ENCODE measurements at regions not wholly inside any gene's neighbourhood (a gene's known extent, or its start where the extent isn't known, plus 50 kb on each side); places are given as distances from the start of the nearest gene placed in this dataset.
"Not testable (repeated sequence)": the region's sequence is repeated elsewhere in the genome, so short reads cannot be mapped to it uniquely, and the experiment has no call there.

GRCh38 chr5:118126159-118126558 is 862.2 kb downstream of the DTWD2 start:
- TF ChIP-seq L3MBTL2 (conservative IDR thresholded peaks at IDR 0.05): no peak
- TF ChIP-seq FOXA1 (IDR thresholded peaks at IDR 0.05): no peak
- TF ChIP-seq TARDBP (IDR thresholded peaks at IDR 0.05): no peak
- TF ChIP-seq NFRKB (IDR thresholded peaks at IDR 0.05): no peak
- POLR2A ChIA-PET: no interaction called here

GRCh38 chr5:118125687-118126086 is 862.7 kb downstream of the DTWD2 start:
- CTCF ChIA-PET: no interaction called here
- TF ChIP-seq FOXA1 (IDR thresholded peaks at IDR 0.05): no peak
- POLR2A ChIA-PET: no interaction called here
- no peak for DNase-seq (ENCODE audit: extremely low spot score)

More at GRCh38 chr5:118126159-118126558, 862.2 kb downstream of the DTWD2 start:
- CTCF ChIA-PET: no interaction called here
- DNase-seq (ENCODE audit: extremely low spot score): no peak

DNA sequence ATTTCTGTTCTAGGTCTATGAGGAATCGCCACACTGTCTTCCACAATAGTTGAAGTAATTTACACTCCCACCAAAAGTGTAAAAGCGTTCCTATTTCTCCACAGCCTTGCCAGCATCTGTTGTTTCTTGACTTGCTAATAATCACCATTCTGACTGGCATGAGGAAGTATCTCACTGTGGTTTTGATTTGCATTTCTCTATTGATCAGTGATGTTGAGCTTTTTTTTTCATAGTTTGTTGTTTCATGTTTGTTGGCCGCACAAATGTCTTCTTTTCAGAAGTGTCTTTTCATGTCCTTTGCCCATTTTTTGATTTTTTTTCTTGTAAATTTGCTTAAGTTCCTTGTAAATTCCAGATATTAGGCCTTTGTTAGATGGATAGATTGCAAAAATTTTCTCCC is 867.1 kb downstream of the DTWD2 start:
- TF ChIP-seq FOXA1 (IDR thresholded peaks at IDR 0.05) (no peak), CTBP1 (IDR thresholded peaks at IDR 0.05; ENCODE audit: borderline replicate concordance) (no peak), FOXM1 (IDR thresholded peaks at IDR 0.05; ENCODE audit: borderline replicate concordance) (no peak), L3MBTL2 (conservative IDR thresholded peaks at IDR 0.05) (no peak), ARNT (IDR thresholded peaks at IDR 0.05) (no peak), SUZ12 (IDR thresholded peaks at IDR 0.05) (no peak), HDGF (IDR thresholded peaks at IDR 0.05; ENCODE audit: borderline replicate concordance) (no peak), TARDBP (IDR thresholded peaks at IDR 0.05) (no peak), ELF4 (IDR thresholded peaks at IDR 0.05) (no peak), BHLHE40 (IDR thresholded peaks at IDR 0.05; ENCODE audit: borderline replicate concordance) (no peak), LEF1 (IDR thresholded peaks at IDR 0.05; ENCODE audit: borderline replicate concordance) (no peak), FOXK2 (IDR thresholded peaks at IDR 0.05) (no peak), NFRKB (IDR thresholded peaks at IDR 0.05) (no peak), SP1 (IDR thresholded peaks at IDR 0.05) (no peak), ZNF384 (IDR thresholded peaks at IDR 0.05) (no peak)
- TF ChIP-seq, protein P1, sequence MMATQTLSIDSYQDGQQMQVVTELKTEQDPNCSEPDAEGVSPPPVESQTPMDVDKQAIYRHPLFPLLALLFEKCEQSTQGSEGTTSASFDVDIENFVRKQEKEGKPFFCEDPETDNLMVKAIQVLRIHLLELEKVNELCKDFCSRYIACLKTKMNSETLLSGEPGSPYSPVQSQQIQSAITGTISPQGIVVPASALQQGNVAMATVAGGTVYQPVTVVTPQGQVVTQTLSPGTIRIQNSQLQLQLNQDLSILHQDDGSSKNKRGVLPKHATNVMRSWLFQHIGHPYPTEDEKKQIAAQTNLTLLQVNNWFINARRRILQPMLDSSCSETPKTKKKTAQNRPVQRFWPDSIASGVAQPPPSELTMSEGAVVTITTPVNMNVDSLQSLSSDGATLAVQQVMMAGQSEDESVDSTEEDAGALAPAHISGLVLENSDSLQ (IDR thresholded peaks at IDR 0.05): no peak
- ChIA-PET CTCF (no interaction called here), POLR2A (interaction anchor here (0.7 kb wide), 1 partner anchor 459 kb away, joined by 3 read pairs; no protein-coding TSS in a partner anchor)
- no peak for DNase-seq (ENCODE audit: extremely low spot score)

DNA sequence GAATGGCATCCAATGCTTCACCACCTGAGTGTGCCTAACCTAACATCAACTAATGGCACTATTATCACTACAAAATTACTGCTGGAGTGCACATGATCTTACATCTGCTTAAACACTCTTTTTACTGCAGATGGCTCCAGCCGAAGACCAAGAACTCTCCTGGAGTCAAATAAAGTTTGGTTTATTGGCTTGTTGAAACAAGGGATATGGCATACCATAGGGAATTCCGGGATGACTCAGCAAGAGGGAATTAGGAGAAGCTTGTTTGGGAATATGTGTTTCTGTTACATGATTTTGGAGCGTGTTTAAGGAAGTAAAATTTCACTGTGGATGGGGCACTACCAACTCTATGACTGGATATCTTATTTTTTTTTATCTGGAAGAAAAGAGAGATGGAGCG is 872.6 kb downstream of the DTWD2 start:
- DNase-seq (ENCODE audit: extremely low spot score): no peak

DNA sequence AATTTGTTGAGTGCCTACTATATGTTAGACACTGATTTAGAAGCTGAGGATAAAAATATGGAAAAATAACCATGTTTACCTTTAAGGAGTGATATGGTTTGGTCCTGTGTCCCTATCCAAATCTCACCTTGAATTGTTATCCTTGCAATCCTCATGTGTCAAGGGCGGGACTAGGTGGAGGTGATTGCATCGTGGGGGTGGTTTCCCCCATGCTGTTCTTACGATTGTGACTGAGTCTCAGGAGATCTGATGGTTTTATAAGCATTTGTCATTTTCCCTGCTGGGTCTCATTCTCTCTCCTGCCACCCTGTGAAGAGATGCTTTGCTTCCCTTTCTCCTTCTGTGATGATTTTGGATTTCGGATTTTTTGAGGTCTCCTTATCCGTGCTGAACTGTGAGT is 876.4 kb downstream of the DTWD2 start:
- TF ChIP-seq HDGF (IDR thresholded peaks at IDR 0.05; ENCODE audit: borderline replicate concordance) (no peak), FOXM1 (IDR thresholded peaks at IDR 0.05; ENCODE audit: borderline replicate concordance) (no peak), NFRKB (IDR thresholded peaks at IDR 0.05) (no peak), SUZ12 (IDR thresholded peaks at IDR 0.05) (no peak), ARNT (IDR thresholded peaks at IDR 0.05) (no peak), ZNF384 (IDR thresholded peaks at IDR 0.05) (no peak), CTBP1 (IDR thresholded peaks at IDR 0.05; ENCODE audit: borderline replicate concordance) (no peak), SP1 (IDR thresholded peaks at IDR 0.05) (no peak), L3MBTL2 (conservative IDR thresholded peaks at IDR 0.05) (no peak), TARDBP (IDR thresholded peaks at IDR 0.05) (no peak), BHLHE40 (IDR thresholded peaks at IDR 0.05; ENCODE audit: borderline replicate concordance) (no peak), FOXK2 (IDR thresholded peaks at IDR 0.05) (no peak), FOXA1 (IDR thresholded peaks at IDR 0.05) (no peak), ELF4 (IDR thresholded peaks at IDR 0.05) (no peak), LEF1 (IDR thresholded peaks at IDR 0.05; ENCODE audit: borderline replicate concordance) (no peak)
- TF ChIP-seq, protein P1 (IDR thresholded peaks at IDR 0.05): no peak
- no peak for DNase-seq (ENCODE audit: extremely low spot score)
- CTCF ChIA-PET: interaction anchor here (0.6 kb wide), 1 partner anchor 56 kb away, joined by 3 read pairs; no protein-coding TSS in a partner anchor
- POLR2A ChIA-PET: no interaction called here

More for the DNA sequence above, 872.6 kb downstream of the DTWD2 start:
- TF ChIP-seq ARNT (IDR thresholded peaks at IDR 0.05): no peak
- TF ChIP-seq NFRKB (IDR thresholded peaks at IDR 0.05): no peak
- no peak for TF ChIP-seq FOXM1 (IDR thresholded peaks at IDR 0.05; ENCODE audit: borderline replicate concordance)
- no peak for TF ChIP-seq BHLHE40 (IDR thresholded peaks at IDR 0.05; ENCODE audit: borderline replicate concordance)
- TF ChIP-seq HDGF (IDR thresholded peaks at IDR 0.05; ENCODE audit: borderline replicate concordance): no peak
- TF ChIP-seq FOXK2 (IDR thresholded peaks at IDR 0.05): no peak
- no peak for TF ChIP-seq LEF1 (IDR thresholded peaks at IDR 0.05; ENCODE audit: borderline replicate concordance)
- no peak for TF ChIP-seq ELF4 (IDR thresholded peaks at IDR 0.05)
- TF ChIP-seq CTBP1 (IDR thresholded peaks at IDR 0.05; ENCODE audit: borderline replicate concordance): no peak
- TF ChIP-seq TARDBP (IDR thresholded peaks at IDR 0.05): no peak
- no peak for TF ChIP-seq L3MBTL2 (conservative IDR thresholded peaks at IDR 0.05)
- ChIA-PET POLR2A (no interaction called here), CTCF (no interaction called here)

- CTCF ChIA-PET; POLR2A ChIA-PET; DNase-seq (ENCODE audit: extremely low spot score): not testable (repeated sequence)
These were observed 881.1 kb downstream of the DTWD2 start for GRCh38 chr5:118107246-118107645.

DNA sequence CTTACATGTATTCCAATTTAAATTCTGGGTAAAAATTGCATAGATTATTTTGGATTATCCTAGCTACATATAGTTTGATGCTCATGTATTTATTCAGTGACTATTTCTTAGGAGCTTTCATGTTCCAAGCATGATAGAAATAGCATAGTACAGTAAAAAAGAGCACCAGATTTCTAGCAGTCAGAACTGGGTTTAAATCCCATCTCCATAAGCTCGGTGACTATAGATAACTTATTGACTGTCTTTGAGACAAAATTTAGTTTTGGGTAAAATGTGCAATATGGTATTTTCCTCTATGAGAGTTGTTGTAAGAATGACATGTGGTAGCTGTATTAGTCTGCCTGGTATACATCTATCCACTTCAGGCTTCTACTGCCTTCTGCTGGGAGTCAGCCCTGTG is 889.6 kb downstream of the DTWD2 start:
- POLR2A ChIA-PET: no interaction called here
- no peak for DNase-seq (ENCODE audit: extremely low spot score)
- CTCF ChIA-PET: no interaction called here
- no peak for TF ChIP-seq HDGF (IDR thresholded peaks at IDR 0.05; ENCODE audit: borderline replicate concordance)
- TF ChIP-seq FOXM1 (IDR thresholded peaks at IDR 0.05; ENCODE audit: borderline replicate concordance): no peak
- no peak for TF ChIP-seq NFRKB (IDR thresholded peaks at IDR 0.05)
- TF ChIP-seq, protein P1 (IDR thresholded peaks at IDR 0.05): no peak
- TF ChIP-seq SP1 (IDR thresholded peaks at IDR 0.05): no peak
- TF ChIP-seq FOXA1 (IDR thresholded peaks at IDR 0.05): no peak
- no peak for TF ChIP-seq ELF4 (IDR thresholded peaks at IDR 0.05)
- no peak for TF ChIP-seq ZNF384 (IDR thresholded peaks at IDR 0.05)
- no peak for TF ChIP-seq TARDBP (IDR thresholded peaks at IDR 0.05)
- no peak for TF ChIP-seq FOXK2 (IDR thresholded peaks at IDR 0.05)
- no peak for TF ChIP-seq SUZ12 (IDR thresholded peaks at IDR 0.05)
- no peak for TF ChIP-seq CTBP1 (IDR thresholded peaks at IDR 0.05; ENCODE audit: borderline replicate concordance)
- no peak for TF ChIP-seq L3MBTL2 (conservative IDR thresholded peaks at IDR 0.05)
- TF ChIP-seq LEF1 (IDR thresholded peaks at IDR 0.05; ENCODE audit: borderline replicate concordance): no peak
- TF ChIP-seq BHLHE40 (IDR thresholded peaks at IDR 0.05; ENCODE audit: borderline replicate concordance): no peak
- TF ChIP-seq ARNT (IDR thresholded peaks at IDR 0.05): no peak

All from HEK293T (cell line).